ENCODE measurements at regions not wholly inside any gene's neighbourhood (a gene's known extent, or its start where the extent isn't known, plus 50 kb on each side); places are given as distances from the start of the nearest gene placed in this dataset.

- ChIA-PET CTCF (no interaction called here), POLR2A (no interaction called here)
- TF ChIP-seq, protein P1, sequence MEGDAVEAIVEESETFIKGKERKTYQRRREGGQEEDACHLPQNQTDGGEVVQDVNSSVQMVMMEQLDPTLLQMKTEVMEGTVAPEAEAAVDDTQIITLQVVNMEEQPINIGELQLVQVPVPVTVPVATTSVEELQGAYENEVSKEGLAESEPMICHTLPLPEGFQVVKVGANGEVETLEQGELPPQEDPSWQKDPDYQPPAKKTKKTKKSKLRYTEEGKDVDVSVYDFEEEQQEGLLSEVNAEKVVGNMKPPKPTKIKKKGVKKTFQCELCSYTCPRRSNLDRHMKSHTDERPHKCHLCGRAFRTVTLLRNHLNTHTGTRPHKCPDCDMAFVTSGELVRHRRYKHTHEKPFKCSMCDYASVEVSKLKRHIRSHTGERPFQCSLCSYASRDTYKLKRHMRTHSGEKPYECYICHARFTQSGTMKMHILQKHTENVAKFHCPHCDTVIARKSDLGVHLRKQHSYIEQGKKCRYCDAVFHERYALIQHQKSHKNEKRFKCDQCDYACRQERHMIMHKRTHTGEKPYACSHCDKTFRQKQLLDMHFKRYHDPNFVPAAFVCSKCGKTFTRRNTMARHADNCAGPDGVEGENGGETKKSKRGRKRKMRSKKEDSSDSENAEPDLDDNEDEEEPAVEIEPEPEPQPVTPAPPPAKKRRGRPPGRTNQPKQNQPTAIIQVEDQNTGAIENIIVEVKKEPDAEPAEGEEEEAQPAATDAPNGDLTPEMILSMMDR (IDR thresholded peaks at IDR 0.05; ENCODE audit: insufficient read depth, low read length, missing control alignments): no peak
- DNase-seq (ENCODE audit: low read depth, low spot score): no peak
- no peak overlapping the region for H3K4me3 ChIP-seq (ENCODE audit: low read depth, low read length)
Measured at GRCh38 chr3:137348936-137349335, 391.2 kb downstream of the IL20RB start.

DNA sequence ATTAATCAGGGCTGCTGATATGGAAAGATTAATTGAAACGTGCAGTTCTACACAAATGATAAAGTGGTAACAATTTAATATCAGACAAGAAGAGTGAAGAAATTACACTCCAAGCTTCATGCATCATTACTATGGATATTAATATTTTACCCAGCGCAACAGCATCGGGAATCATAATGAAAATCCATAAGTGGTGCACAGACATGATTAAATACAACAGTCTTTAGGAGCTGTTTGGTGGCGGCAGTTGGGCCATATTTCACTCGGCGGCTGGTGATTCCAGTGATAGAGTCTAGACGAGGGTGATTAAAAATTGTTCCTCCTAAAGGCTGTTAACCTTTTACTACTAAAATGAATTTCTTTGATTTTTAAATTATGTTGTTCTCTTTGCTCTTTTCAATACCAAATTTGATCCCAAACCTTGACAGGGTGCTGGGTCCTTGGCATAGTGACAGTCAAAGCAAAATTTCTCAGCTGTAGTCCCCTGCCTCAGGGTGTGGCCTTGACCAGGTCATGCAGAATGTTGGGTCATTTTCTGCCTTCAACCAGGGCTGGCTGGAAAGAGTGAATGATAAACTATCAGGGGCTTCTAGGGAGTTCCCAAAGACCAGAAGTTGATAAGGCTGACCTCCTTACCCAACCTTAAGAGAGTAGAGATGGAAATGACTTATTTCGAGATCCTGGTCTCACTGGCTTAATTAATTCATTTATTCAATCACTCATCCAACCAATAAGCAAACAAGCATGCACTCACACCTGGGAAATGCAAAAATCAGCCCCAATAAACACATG lies 392.0 kb downstream of the IL20RB start:
- DNase-seq (ENCODE audit: low read depth, low spot score): no peak
- no peak overlapping the region for H3K4me3 ChIP-seq (ENCODE audit: low read depth, low read length)
- POLR2A ChIA-PET: no interaction called here
- TF ChIP-seq, protein P1 (IDR thresholded peaks at IDR 0.05; ENCODE audit: insufficient read depth, low read length, missing control alignments): no peak
- CTCF ChIA-PET: no interaction called here

- TF ChIP-seq, protein P1 (IDR thresholded peaks at IDR 0.05; ENCODE audit: insufficient read depth, low read length, missing control alignments): no peak
- ChIA-PET CTCF (no interaction called here), POLR2A (no interaction called here)
- H3K4me3 ChIP-seq (ENCODE audit: low read depth, low read length): no peak overlapping the region
- DNase-seq (ENCODE audit: low read depth, low spot score): no peak
Measured at GRCh38 chr3:137360531-137361201, 402.9 kb downstream of the IL20RB start.

DNA sequence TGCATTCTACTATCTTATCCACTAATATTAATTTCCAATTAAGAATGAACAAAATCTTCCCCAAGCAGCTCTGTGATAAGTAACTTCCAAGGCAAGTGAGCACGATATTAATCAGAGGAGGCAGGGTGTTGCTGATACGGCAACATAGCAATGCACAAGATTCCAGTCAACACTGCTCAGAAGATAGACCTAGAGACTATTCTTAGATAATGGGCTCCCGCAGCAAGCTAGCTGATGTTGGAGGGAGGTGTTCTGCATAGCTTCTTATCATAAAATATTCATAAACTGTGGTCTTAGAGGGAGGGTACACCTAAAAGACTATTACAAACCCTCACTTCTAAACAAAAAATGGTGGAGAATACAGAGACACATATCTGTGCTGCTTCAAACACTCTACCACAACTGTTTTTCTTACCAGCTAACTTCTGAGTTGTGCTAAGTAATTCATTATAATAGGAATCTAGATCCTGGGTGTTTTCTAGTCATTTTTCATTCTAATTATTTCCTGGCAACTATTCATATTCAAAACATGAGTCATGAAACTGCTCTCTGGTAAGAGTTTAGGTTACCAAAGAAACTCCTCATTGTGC lies 382.0 kb upstream of the SOX14 start:
- TF ChIP-seq, protein P1 (IDR thresholded peaks at IDR 0.05; ENCODE audit: insufficient read depth, low read length, missing control alignments): no peak
- ChIA-PET POLR2A (no interaction called here), CTCF (no interaction called here)
- DNase-seq (ENCODE audit: low read depth, low spot score): no peak
- H3K4me3 ChIP-seq (ENCODE audit: low read depth, low read length): no peak overlapping the region

DNA sequence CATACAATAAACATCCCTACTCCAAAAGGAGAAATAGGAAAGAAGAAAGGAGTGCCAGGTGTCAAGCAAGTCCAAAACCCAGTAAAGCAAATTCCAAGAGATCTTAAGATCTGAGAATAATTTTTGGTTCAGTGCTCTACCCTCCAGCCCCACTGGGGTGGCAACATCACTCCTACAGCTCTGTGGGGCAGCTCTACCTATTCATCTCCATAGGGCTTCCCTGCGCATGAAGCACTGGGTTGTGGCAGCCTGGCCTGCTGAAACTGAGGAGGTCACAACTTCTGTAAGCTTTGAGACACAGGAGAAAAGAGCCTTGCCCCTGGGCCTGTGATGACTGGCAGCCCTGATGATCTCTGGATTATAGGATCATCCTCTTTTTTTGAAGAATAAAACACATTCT lies 378.2 kb upstream of the SOX14 start:
- no peak overlapping the region for H3K4me3 ChIP-seq (ENCODE audit: low read depth, low read length)
- CTCF ChIA-PET: no interaction called here
- TF ChIP-seq, protein P1 (IDR thresholded peaks at IDR 0.05; ENCODE audit: insufficient read depth, low read length, missing control alignments): no peak
- POLR2A ChIA-PET: no interaction called here
- DNase-seq (ENCODE audit: low read depth, low spot score): no peak

DNA sequence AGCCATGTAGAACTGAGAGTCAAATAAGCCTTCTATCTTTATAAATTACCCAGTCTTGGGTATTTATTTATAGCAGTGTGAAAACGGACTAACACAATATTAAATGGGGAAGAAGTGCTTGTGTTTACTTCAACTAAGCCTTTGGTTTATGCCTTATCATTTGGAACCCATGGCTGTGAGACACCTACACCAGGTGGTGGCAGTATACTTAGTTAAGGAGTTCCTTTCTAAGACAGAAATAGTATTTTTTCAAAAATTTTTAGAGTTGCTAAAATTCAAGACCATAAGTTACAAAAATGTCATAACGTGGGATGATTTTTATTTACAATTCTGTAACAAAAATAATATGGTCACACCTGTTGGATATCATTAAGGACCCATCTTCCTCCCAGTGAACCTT lies 354.5 kb upstream of the SOX14 start:
- ChIA-PET POLR2A (no interaction called here), CTCF (no interaction called here)
- TF ChIP-seq, protein P1 (IDR thresholded peaks at IDR 0.05; ENCODE audit: insufficient read depth, low read length, missing control alignments): no peak
- no peak for DNase-seq (ENCODE audit: low read depth, low spot score)
- H3K4me3 ChIP-seq (ENCODE audit: low read depth, low read length): no peak overlapping the region
